GM19438 (cell line): ENCODE measurements at regions not wholly inside any gene's neighbourhood (a gene's known extent, or its start where the extent isn't known, plus 50 kb on each side); places are given as distances from the start of the nearest gene placed in this dataset.
"Not testable (repeated sequence)": the region's sequence is repeated elsewhere in the genome, so short reads cannot be mapped to it uniquely, and the experiment has no call there.

Experiments
- ATAC-seq: cut with Tn5 transposase; IDR thresholded peaks from one replicate; pipeline ENCODE4 v1.9.1; 2021; ENCODE audit warnings: low read depth; ENCODE audit not compliant: unreplicated experiment

DNA sequence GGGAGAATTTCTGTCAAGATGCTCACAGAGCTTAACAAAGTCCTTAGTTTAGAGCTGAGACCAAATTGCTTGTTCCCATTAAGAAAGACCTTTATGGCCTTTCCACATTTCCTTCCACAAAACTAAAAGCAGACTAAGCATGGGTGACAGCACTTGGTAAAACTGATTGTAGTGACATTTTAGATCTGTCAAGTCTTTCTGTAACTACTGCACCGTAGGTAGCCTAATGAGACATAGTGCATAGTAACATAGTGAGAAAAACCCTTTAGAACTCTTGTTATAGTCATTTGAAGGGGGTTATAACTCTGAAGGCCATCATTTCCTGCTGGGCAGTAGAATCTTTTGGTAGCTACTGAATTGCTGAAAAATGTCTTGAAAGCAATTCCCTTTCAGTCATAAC is 990.9 kb upstream of the CNTN5 start:
- ATAC-seq: no peak

- no peak for ATAC-seq
Measured at GRCh38 chr11:98036810-98037209, 983.9 kb upstream of the CNTN5 start.

GRCh38 chr11:98040061-98040808 is 980.5 kb upstream of the CNTN5 start:
- no peak for ATAC-seq

DNA sequence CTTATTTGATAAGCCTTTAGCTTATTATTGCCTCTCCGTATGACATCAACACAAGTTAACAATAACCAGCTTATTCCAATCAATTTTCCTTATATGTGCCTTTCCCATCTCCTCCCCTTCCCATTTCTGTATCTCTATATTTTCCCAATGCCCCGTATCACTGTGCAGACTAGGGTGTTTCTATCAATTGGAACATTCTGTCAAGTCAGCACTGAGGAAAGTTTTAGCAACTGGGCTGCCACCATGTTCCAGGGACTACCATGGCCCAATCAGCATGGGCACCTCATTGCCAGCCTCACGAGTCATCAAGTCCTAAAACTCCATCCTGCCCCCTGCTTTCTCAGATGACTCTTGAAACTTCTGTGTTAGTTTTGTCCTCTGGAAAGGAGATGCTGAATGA is 973.1 kb upstream of the CNTN5 start:
- ATAC-seq: no peak

DNA sequence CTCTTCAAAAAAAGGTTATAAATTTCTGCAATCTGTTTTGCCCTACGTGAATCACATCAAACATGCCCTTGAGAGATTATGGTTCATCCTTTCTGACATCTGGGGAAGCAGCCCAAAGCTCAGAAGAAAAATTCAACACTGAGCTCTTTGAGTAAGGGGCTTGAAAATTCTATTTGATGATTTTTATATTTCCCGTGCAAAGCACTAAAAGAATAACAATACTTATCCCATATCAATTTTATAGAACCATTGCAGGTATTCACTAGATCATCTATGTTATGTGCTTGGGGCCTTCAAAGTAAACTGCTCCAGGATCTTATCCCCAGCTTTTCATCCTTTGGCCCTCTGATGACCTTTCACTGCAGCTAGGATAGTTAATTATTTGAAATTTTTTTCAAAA is 966.9 kb upstream of the CNTN5 start:
- no peak for ATAC-seq

- ATAC-seq: no peak
Measured at GRCh38 chr11:98056945-98057344, 963.8 kb upstream of the CNTN5 start.

DNA sequence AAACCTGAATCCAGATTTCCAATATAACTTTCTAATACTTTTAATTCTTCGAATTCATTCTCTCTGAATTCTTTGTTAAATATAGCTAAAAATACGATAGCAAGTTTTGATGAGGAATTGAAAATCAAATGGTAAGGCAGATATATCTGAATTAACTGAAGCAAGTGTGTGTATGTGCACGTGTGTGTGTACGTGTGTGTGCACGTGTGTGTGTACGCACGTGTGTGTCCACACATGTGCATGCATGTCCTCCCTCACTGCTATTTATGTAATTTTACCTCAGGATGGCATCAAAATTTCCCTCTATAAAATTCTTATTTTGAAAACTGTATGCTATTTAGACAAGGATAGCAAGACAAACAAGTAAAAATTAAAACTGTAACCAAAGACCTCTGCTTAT is 961.3 kb upstream of the CNTN5 start:
- no peak for ATAC-seq

DNA sequence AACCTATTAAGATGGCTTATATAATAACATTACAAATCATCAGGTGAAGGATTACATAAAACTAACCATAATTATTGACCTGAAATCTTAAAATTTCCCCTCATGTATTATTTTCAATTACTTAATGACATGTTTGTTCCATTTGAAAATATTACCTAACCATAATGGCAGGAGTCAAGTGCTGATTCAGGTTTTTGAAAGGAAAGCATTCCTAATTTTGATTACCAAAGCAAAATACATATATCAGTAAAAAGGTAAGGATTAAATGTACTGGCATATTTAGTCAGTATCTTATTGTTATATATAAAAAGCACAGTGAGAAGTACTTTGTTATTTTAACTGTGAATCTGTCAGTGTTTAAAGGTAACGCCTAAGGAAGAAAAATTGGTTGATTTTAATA is 960.0 kb upstream of the CNTN5 start:
- no peak for ATAC-seq

GRCh38 chr11:98061858-98062257 is 958.9 kb upstream of the CNTN5 start:
- no peak for ATAC-seq

DNA sequence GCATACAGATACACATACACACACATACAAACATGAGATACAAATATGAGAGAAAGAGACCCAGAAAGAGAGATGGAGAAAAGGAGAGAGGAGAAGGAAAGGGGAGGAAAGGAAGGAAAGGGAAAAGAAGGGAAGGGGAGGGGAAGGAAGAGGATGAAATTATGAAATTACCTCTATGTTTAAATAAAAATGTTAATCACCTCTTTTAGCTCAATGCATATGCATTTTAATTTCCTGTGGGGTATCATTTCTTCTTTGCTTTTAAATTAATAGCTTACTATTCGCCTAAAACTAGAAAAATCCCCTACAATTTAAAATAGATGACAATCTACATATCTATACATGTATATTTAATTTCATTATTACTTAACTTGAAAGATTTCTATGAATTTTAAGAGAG is 958.0 kb upstream of the CNTN5 start:
- no peak for ATAC-seq

DNA sequence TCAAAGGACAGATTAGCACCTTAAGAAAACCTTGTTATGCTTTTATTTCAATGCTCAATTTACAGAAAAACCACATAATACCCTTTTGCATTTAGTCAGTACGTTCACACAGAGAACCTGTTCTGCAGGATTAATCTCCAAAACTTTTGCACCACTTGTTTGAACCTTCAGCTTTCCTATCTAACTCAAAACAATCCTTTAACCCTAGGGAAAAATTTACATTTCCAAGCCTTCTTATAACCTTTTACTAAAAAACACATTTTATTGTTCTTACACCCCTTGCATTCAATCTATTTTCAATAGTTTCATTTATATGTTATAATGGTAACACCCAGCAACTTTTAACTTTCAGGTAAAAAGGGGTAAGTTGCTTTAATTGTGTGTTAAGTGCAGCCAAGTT is 952.5 kb upstream of the CNTN5 start:
- no peak for ATAC-seq

DNA sequence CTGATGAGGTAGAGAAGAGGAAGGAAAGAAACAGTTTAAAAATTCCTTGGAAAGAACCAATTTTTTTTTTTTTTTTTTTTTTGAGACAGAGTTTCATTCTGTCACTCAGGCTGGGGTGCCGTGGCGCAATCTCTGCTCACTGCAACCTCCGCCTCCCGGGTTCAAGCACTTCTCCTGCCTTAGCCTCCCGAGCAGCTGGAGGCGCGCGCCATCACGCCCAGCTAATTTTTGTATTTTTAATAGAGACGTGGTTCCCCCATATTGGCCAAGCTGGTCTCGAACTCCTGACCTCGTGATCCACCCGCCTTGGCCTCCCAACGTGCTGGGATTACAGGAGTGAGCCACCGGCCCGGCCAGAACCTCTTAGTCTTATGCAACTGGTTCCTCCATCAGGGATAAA is 951.6 kb upstream of the CNTN5 start:
- ATAC-seq: not testable (repeated sequence)

DNA sequence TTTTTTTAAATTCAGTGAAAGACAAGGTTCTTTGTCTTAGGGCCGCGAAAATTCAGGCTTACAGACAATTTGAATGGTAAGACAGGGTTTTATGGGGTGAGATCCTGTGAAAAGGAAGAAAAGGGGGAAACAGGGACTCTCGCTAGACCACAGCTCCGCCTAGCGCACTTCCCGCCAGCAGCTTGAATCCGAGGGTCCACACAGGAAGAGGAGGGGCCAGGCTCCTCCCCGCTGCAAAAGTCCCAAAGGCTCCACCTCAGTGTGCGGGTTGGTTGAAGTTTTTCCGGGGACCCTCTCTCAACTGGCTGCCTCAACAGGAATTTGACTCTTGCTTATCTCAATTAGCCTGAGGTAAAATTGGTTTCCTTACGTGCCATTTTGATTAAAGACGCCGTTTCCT is 950.9 kb upstream of the CNTN5 start:
- ATAC-seq: no peak

DNA sequence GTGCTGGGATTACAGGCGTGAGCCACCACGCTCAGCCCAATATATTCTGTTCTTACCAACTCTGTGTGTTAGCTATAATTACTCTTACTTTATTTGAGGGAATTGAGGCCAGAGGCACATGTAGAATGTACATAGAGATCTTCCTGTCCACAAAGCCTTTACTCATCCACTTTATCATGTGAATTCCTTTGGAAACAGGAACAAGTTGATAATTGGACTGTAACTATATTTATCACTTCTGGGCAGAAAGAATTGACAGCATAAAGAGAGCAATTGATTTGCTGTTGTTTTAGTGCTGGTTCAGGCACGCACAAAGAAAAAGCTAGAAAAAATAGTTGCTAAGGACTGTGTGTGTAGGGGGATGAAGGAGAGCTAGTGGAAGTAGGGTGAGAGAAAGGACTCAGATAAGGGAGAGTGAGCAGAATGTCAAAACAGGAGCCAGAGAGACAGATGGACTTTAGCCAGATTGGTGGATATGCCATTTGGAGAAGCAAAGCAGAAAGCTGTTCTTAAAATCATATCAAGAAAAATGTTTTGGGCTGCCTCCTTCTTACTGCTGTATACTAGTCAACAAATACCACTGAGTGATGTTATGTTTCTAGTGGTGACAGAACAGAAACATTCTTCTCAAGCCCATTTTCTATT is 929.8 kb upstream of the CNTN5 start:
- ATAC-seq: no peak

DNA sequence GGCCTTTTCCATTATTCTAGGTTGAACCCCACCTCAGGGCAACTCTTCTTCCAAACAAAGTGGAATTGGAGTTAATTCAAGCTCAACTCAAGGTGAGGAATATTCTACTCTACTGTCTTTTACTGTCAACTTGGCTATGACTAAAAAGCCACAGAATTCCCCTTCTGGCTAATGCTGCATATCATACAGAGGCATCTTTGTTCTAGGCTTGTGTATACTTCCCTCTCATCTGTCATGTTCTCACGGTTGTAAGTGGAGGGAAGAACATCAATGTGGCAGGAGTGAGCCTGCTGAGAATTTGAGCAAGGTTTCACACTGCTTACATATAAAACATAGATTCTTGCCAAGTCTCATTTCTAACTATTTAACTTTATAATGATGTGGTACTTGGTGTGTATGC is 921.4 kb upstream of the CNTN5 start:
- no peak for ATAC-seq

- no peak for ATAC-seq
Measured at GRCh38 chr11:98100689-98101088, 920.1 kb upstream of the CNTN5 start.

DNA sequence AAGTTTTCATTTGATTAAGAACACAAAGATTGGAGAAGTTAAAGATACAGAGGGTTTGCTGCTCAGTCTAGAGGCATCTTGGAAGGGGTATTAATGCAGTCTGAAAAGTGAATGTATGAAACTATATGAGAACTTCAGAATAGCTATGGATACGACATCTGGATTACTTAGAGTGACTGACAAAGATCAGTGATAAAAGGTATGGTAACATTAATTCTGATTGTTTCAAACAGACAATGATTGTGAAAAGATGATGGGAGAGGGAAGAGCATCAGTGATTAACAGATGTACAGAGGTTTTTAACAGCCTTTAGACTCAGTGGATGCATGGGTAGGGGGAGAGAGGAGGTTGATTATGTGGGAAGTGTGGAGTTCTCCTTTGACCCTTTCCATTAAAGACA is 919.4 kb upstream of the CNTN5 start:
- ATAC-seq: no peak

DNA sequence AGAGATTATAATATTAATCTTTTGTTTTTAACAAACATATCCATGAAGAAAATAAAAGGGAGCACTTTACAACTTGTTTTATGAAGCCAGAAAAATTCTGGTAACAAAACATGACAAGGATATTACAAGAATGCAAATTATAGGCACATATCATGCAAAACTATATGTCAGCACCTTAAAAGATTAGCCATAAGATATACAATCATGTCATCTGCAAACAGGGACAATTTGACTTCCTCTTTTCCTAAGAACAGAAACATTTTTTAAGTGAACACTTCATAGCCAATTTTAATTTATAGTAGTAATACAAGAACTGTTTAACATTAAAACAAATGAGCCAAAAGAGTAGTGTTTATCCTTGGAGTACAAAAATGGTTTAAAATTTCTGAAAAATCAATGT is 916.5 kb upstream of the CNTN5 start:
- ATAC-seq: no peak

GRCh38 chr11:98107736-98108135 is 913.0 kb upstream of the CNTN5 start:
- no peak for ATAC-seq

- ATAC-seq: no peak
Measured at GRCh38 chr11:98110030-98110429, 910.7 kb upstream of the CNTN5 start.

- no peak for ATAC-seq
Measured at GRCh38 chr11:98115873-98116272, 904.9 kb upstream of the CNTN5 start.

GRCh38 chr11:98130117-98130625 is 890.6 kb upstream of the CNTN5 start:
- no peak for ATAC-seq
